Left lobe of liver (tissue), 2 donors: ENCODE measurements at regions not wholly inside any gene's neighbourhood (a gene's known extent, or its start where the extent isn't known, plus 50 kb on each side); places are given as distances from the start of the nearest gene placed in this dataset.

Experiments
- ATAC-seq: fragments of 200-7000 bp; cut with Tn5 transposase; one replicate; pipeline ENCODE4 v1.9.1; 2020; ENCODE audit warnings: mild to moderate bottlenecking, moderate library complexity
- DNase-seq: peaks from one replicate; pipeline ENCODE4 v3.0.0-alpha.2; 2020; ENCODE audit warnings: low spot score
- donor health status: DM: no; HTN: no; CAD: no; lungs with moderate emphysema.
- donor health status: DM: no; HTN: yes; CAD: no.

GRCh38 chr13:80469105-80469852 is 128.4 kb upstream of the SPRY2 start:
- ATAC-seq, result peak; percentile 59
- no peak for DNase-seq

GRCh38 chr13:80465321-80465720 is 124.4 kb upstream of the SPRY2 start:
- peak; percentile 66 for DNase-seq

GRCh38 chr13:80463673-80464352 is 122.9 kb upstream of the SPRY2 start:
- peak; percentile 86 for ATAC-seq

More at GRCh38 chr13:80465321-80465720, 124.4 kb upstream of the SPRY2 start:
- ATAC-seq, result peak; percentile 82

GRCh38 chr13:80462567-80462966 is 121.6 kb upstream of the SPRY2 start:
- DNase-seq, result no peak

More at GRCh38 chr13:80463673-80464352, 122.9 kb upstream of the SPRY2 start:
- peak; percentile 54 for DNase-seq

GRCh38 chr13:80462037-80462436 is 121.1 kb upstream of the SPRY2 start:
- DNase-seq (no peak), ATAC-seq (no peak)

More at GRCh38 chr13:80462567-80462966, 121.6 kb upstream of the SPRY2 start:
- no peak for ATAC-seq

- ATAC-seq, result no peak
- DNase-seq, result no peak
These were observed 117.6 kb upstream of the SPRY2 start for GRCh38 chr13:80458543-80458942.

GRCh38 chr13:80454245-80454644 is 113.3 kb upstream of the SPRY2 start:
- DNase-seq (no peak), ATAC-seq (no peak)

- no peak for ATAC-seq
- DNase-seq, result no peak
These were observed 111.4 kb upstream of the SPRY2 start for GRCh38 chr13:80452279-80452678.

GRCh38 chr13:80451641-80452040 is 110.7 kb upstream of the SPRY2 start:
- DNase-seq, result no peak

GRCh38 chr13:80450386-80450785 is 109.5 kb upstream of the SPRY2 start:
- ATAC-seq, result no peak

More at GRCh38 chr13:80451641-80452040, 110.7 kb upstream of the SPRY2 start:
- ATAC-seq, result no peak

GRCh38 chr13:80448725-80449124 is 107.8 kb upstream of the SPRY2 start:
- DNase-seq, result no peak
- ATAC-seq, result no peak

More at GRCh38 chr13:80450386-80450785, 109.5 kb upstream of the SPRY2 start:
- DNase-seq, result no peak

- DNase-seq, result no peak
These were observed 106.8 kb upstream of the SPRY2 start for GRCh38 chr13:80447747-80448146.

GRCh38 chr13:80444240-80445015 is 103.5 kb upstream of the SPRY2 start:
- peak; percentile 71 for ATAC-seq
- no peak for DNase-seq

More at GRCh38 chr13:80447747-80448146, 106.8 kb upstream of the SPRY2 start:
- ATAC-seq, result no peak

GRCh38 chr13:80442609-80443008 is 101.7 kb upstream of the SPRY2 start:
- no peak for ATAC-seq
- DNase-seq, result no peak

- DNase-seq, result no peak
- ATAC-seq, result no peak
These were observed 101.0 kb upstream of the SPRY2 start for GRCh38 chr13:80441968-80442367.

- DNase-seq, result no peak
- ATAC-seq, result no peak
These were observed 97.6 kb upstream of the SPRY2 start for GRCh38 chr13:80438521-80438920.

- ATAC-seq (no peak), DNase-seq (no peak)
These were observed 96.3 kb upstream of the SPRY2 start for GRCh38 chr13:80437231-80437630.

GRCh38 chr13:80436571-80437169 is 95.7 kb upstream of the SPRY2 start:
- ATAC-seq (peak; percentile 29), DNase-seq (no peak)

- DNase-seq, result no peak
- no peak for ATAC-seq
These were observed 89.6 kb upstream of the SPRY2 start for GRCh38 chr13:80430561-80430960.

- no peak for DNase-seq
- ATAC-seq, result no peak
These were observed 87.6 kb upstream of the SPRY2 start for GRCh38 chr13:80428349-80429096.
